GM12878 (cell line): ENCODE measurements at regions not wholly inside any gene's neighbourhood (a gene's known extent, or its start where the extent isn't known, plus 50 kb on each side); places are given as distances from the start of the nearest gene placed in this dataset.

Source experiments
- ATF7 ChIP-seq: fragments of 450-650 bp; IDR thresholded peaks from 2 replicates; pipeline ENCODE4 v1.6.1; 2016; ENCODE audit warnings: low read depth, mild to moderate bottlenecking
- BCL11A ChIP-seq: IDR thresholded peaks from 2 replicates; pipeline ENCODE4 v1.6.1; 2011; ENCODE audit warnings: low read depth, low read length
- DPF2 ChIP-seq: fragments of 450-650 bp; IDR thresholded peaks from 2 replicates; pipeline ENCODE4 v1.6.1; 2017; ENCODE audit warnings: mild to moderate bottlenecking
- ETV6 ChIP-seq, 2 experiments: fragments of 450-650 bp in 1 of 2; IDR thresholded peaks in 1 of 2; conservative IDR thresholded peaks in 1 of 2; 2 replicates each; pipeline ENCODE4 v1.6.1; 2014; ENCODE audit warnings: antibody characterized with exemption in 1 of 2, borderline replicate concordance in 1 of 2, low read depth in 1 of 2, mild to moderate bottlenecking in 1 of 2, moderate library complexity in 1 of 2
- RAD51 ChIP-seq: fragments of 450-650 bp; IDR thresholded peaks from 2 replicates; pipeline ENCODE4 v1.6.1; 2016; ENCODE audit warnings: moderate library complexity, mild to moderate bottlenecking, inconsistent platforms
- SMAD5 ChIP-seq: IDR thresholded peaks from 2 replicates; pipeline ENCODE4 v1.6.1; 2016; ENCODE audit warnings: antibody characterized with exemption, low read depth
- YBX1 ChIP-seq: fragments of 450-650 bp; IDR thresholded peaks from 2 replicates; pipeline ENCODE4 v1.6.1; 2016; ENCODE audit warnings: antibody characterized with exemption
- YY1 ChIP-seq: IDR thresholded peaks from 2 replicates; pipeline ENCODE4 v1.6.1; 2011; ENCODE audit warnings: low read depth, mild to moderate bottlenecking, low read length
- ZNF622 ChIP-seq: fragments of 450-650 bp; IDR thresholded peaks from 2 replicates; pipeline ENCODE4 v1.6.1; 2017; ENCODE audit warnings: mild to moderate bottlenecking, inconsistent platforms
- TF ChIP-seq, protein P1 (sequence below): IDR thresholded peaks from 2 replicates; pipeline ENCODE4 v1.6.1; 2011; ENCODE audit warnings: borderline replicate concordance, low read depth, mild to moderate bottlenecking, moderate library complexity, low read length; ENCODE audit not compliant: insufficient read depth, poor library complexity, severe bottlenecking
- TF ChIP-seq, protein P2 (sequence below): fragments of 450-650 bp; conservative IDR thresholded peaks from 2 replicates; pipeline ENCODE4 v1.6.1; 2017; ENCODE audit warnings: mild to moderate bottlenecking, moderate library complexity
- TF ChIP-seq, protein P3 (sequence below): fragments of 150-350 bp; IDR thresholded peaks from 2 replicates; pipeline ENCODE4 v1.6.1; 2016; ENCODE audit warnings: low read depth, low read length

DNA sequence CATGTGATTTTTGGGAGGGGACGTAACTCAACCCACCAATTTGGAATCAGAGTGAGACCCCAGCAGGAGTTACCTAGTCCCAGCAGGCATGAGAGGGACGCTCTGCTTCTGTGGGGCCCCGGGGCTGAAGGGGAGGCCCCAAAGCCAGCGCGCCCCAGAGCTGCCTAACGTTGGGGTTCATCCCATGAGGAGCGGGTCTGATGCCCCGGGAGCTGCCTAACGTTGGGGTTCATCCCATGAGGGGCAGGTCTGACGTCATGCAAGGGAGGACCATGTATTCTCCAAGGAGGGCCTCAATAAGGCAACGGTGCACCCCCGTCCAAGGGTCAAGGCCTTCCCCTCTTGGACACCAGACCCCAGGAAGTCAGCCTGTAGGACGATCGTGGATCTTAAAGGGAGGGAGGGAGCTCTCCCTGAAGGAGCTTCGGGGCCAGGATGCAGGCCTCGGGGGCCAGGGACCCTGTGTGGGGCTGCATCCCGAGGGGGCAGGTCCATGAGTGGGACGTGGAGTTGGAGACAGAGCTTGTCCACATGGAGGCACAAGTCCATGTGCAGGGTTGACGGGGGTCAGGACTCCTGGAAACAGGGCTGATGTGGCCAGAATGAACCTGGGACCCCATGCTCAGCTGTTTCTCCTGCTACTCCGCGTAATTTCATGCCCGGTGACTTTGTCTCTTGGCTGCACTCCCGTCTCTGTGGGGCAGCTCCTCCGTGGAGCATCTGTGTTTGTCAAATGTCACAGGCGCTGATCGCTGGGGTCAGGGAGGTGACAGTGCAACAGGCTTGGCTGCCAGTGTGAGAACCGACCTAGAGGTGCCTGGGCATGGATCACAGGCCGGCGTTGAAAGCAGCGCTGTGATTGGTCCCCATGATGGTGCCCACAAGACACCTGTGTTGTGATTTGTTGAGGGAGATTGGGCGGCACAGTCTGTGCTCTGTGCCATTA is 1029.1 kb downstream of the BRD1 start (continued):
- TF ChIP-seq YBX1 (no peak), ZNF622 (no peak), YY1 (no peak), DPF2 (no peak), SMAD5 (no peak), BCL11A (no peak), ETV6 (conservative IDR thresholded peaks at IDR 0.05 in 1 of 2, IDR thresholded peaks at IDR 0.05 in 1 of 2; ENCODE audit: borderline replicate concordance in 1 of 2, low read depth in 1 of 2) (no peak), RAD51 (no peak), ATF7 (no peak)
- TF ChIP-seq, protein P1, sequence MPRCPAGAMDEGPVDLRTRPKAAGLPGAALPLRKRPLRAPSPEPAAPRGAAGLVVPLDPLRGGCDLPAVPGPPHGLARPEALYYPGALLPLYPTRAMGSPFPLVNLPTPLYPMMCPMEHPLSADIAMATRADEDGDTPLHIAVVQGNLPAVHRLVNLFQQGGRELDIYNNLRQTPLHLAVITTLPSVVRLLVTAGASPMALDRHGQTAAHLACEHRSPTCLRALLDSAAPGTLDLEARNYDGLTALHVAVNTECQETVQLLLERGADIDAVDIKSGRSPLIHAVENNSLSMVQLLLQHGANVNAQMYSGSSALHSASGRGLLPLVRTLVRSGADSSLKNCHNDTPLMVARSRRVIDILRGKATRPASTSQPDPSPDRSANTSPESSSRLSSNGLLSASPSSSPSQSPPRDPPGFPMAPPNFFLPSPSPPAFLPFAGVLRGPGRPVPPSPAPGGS, result no peak
- TF ChIP-seq, protein P2, sequence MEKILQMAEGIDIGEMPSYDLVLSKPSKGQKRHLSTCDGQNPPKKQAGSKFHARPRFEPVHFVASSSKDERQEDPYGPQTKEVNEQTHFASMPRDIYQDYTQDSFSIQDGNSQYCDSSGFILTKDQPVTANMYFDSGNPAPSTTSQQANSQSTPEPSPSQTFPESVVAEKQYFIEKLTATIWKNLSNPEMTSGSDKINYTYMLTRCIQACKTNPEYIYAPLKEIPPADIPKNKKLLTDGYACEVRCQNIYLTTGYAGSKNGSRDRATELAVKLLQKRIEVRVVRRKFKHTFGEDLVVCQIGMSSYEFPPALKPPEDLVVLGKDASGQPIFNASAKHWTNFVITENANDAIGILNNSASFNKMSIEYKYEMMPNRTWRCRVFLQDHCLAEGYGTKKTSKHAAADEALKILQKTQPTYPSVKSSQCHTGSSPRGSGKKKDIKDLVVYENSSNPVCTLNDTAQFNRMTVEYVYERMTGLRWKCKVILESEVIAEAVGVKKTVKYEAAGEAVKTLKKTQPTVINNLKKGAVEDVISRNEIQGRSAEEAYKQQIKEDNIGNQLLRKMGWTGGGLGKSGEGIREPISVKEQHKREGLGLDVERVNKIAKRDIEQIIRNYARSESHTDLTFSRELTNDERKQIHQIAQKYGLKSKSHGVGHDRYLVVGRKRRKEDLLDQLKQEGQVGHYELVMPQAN, result no peak
- TF ChIP-seq, protein P3, sequence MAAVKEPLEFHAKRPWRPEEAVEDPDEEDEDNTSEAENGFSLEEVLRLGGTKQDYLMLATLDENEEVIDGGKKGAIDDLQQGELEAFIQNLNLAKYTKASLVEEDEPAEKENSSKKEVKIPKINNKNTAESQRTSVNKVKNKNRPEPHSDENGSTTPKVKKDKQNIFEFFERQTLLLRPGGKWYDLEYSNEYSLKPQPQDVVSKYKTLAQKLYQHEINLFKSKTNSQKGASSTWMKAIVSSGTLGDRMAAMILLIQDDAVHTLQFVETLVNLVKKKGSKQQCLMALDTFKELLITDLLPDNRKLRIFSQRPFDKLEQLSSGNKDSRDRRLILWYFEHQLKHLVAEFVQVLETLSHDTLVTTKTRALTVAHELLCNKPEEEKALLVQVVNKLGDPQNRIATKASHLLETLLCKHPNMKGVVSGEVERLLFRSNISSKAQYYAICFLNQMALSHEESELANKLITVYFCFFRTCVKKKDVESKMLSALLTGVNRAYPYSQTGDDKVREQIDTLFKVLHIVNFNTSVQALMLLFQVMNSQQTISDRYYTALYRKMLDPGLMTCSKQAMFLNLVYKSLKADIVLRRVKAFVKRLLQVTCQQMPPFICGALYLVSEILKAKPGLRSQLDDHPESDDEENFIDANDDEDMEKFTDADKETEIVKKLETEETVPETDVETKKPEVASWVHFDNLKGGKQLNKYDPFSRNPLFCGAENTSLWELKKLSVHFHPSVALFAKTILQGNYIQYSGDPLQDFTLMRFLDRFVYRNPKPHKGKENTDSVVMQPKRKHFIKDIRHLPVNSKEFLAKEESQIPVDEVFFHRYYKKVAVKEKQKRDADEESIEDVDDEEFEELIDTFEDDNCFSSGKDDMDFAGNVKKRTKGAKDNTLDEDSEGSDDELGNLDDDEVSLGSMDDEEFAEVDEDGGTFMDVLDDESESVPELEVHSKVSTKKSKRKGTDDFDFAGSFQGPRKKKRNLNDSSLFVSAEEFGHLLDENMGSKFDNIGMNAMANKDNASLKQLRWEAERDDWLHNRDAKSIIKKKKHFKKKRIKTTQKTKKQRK, result no peak
